SK-N-DZ (cell line): ENCODE measurements at regions not wholly inside any gene's neighbourhood (a gene's known extent, or its start where the extent isn't known, plus 50 kb on each side); places are given as distances from the start of the nearest gene placed in this dataset.
A peak's percentile ranks its signal among the peaks of the same experiment; 100 is the strongest.

Source experiments
- DNase-seq: peaks from one replicate; pipeline ENCODE4 v3.0.0-alpha.2; 2015; ENCODE audit warnings: low spot score

DNA sequence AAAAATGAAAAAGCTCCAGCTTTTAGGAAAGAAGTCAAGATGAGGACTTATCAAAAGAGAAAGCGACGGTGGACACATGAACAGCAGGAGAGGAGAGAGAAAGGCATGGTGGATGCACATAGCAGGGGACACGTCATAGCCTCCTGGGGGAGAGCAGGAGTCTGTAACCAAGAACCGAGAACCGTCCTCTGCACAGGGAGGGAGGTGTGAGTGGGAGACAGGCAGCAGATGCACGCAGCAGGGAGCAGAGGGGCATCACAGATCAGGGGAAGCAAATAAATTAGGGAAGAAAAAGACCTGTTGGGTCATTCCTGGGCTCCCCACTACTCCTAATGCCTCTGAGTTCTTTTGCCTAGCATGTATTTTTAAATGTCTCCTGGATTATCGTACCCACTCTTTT is 138.1 kb upstream of the RMST start:
- DNase-seq: no peak

DNA sequence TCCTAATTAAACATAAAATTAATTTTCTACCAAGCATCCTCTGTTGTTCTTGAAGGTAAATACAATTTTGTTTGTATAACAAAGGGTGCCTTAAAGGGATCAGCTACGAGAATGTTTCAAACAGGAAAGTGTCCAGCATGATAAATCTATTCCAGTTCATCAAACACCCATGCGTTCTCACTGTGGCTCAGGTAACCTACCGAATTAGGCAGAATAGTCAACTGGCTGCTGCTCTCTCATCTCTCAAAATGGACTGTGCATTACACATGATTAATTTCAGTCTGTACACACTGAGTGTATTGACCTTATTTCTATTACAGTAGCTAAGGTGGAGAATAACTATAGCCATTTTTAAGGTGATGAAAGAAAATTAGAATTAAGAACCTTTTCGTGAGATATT is 127.5 kb upstream of the RMST start:
- no peak for DNase-seq

DNA sequence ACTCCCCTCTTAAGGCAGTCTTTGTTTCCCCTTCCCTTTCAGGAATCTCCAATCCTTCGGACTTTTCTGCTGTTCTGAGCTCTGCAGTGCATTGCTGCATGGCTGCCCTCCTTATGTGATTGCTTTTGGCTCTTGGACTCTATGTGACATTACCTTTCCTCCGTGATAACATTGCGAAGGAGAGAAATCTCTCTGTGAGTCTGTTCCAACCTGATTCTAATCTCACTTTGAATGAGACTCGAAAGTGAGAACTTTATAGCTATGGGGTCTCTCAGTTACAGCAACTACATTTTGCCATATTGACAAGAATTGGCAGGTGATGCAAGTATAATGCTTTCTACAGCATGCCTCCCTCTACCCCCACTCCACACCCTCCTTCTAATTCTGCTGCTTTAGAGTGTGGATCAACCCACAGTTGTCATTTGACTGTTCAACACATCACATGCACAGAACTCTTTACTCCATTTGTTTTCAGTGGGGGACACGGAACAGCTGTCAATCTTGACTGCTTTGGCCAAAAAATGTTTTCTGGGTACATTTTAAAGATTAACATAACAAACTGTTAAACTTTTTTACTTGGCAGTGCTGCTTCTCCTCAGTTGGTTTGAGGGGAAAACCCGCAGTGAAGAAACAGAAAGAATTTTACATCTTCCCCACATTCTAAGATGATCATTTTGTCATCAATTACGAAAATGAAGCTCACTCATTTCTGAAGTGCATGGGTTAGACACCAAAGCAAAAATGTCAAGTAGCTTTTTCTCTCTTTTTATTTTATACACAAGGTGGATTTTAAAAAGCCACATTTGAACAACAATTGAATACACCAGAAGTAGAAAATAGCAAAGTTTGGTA is 125.5 kb upstream of the RMST start:
- DNase-seq: no peak

DNA sequence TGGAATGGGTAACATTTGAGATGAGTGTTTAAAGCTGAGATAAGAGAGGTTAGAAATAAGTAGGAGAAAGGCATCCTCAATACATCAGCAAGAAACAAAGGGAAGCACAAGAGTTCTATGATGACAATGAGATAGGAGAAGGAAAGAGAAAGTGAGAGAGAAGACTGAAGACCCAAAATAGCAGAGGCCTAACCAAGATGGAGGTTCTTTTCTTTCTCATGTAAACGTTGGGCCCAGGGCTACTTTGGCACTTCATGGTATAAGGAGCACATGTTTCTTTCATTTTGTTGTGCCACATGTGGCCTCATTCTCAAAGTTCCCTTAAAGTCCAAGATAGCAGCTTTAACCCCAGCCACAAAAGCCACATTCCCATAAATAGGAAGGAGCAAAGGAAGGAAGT is 120.5 kb upstream of the RMST start:
- no peak for DNase-seq

DNA sequence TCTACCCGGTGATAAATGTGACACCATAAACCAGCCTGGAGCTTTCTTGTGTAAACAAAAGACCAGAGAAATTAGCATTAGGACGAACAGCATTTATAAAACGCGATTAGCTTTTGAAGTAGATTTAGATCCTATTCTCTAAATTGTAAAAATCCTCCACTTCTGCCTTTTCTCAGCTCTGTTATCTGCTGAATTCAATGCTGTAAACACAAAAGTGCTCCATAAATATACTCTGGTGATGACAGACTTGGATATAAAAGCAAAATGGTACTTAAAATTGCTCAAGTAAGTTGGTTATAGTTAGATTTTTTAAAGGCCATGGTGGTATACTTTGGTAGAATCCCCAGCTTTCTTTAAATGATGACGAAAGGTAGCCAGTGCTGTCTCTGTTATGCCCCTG is 114.6 kb upstream of the RMST start:
- DNase-seq: no peak

DNA sequence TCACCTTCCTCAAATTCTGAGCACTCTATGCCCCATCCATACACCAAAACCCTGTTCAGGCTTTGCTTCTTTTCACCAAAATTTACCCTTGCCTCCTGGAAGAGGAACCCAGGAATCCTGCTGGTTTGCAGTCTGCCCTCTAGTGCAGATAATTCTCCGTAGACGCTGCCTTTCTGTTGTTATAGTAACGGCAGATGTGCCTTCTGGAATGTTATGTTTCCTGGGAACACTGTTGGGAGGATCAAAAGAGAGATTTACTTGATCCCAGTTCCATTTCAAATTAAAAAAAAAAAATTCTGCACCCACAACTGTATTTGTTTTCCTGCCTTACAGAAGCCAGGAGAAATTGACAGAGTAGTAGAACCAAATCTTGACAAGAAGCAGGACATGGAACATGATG is 104.2 kb upstream of the RMST start:
- DNase-seq: no peak

DNA sequence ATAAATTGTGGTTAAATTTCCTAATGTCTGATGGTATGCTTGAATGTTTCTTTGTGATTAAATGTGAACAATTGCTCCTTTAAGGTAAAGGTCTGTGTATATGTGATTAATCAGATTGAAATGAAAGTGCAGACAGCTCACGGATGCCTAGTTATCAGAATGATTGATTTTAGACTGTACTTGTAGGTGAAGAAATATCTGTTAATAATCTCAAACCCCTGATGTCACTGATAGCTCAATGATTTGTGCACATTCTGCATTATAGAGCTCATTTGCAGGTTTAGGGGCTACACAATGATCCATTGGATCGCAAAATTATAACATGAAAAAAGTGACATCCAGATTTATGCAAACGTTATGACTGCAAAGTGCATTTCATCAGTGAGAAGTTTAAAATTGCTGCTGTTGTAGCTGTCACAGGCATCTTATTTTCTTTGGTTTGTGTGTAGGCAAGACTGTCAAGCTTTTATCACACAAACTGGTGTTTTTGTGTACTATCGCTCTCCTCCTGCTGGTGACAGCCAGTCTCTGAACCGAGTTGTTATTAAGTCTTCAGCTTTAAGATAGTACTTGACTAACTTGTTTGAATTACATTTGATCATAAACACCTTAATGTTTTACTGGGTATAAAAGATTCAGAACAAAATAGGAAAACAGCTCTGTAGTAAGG is 103.4 kb upstream of the RMST start:
- no peak for DNase-seq

DNA sequence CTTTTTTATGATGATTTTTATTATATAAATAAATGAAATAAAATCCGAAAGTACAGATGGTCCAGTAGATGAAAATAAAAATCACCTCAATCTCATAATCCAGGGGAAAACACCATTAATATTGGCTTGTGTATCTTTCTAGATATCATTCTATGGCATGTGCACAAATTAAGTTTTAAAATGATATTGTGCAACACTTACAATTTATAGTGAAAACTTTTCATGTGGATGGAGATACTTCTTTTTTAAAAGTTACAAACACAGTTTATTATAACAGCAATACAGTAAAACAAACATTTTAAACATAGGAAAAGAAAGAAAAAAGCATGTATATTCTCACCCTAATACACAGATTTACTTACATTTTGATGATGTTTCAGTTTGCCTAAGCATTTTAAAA is 98.9 kb upstream of the RMST start:
- DNase-seq: no peak

DNA sequence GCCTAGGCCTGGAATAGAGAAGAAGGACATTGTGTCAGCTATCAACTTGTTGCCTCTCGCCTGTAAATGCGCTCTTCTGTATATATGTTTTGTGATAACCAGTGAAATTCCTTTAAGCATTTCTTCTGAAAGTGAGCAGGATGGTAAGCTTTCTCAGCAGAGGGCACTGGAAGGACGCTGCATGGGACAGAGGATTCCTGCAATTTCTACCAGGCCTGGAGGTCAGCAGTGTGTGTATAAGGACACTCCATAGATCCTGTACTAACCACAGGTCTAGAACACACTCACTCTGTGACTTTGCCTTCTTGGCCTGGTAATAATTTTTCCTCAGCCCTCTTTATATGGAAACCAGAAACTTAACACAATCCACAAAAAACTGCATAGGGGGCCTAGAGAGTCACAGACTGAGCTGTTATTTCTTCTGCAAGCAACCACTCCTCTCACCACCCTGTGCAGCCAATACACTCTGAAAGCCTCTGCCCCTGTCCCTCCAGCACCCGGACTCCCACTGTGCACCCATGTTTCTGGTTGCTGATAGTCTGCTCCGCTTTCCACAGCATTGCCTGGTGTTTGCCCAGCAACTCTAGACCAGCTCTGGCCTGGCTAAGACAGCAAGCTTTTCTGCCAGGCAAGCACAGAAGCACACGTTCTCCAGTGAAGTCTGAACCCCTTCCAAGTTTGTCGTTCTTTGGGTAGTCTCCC is 94.0 kb upstream of the RMST start:
- DNase-seq: no peak

DNA sequence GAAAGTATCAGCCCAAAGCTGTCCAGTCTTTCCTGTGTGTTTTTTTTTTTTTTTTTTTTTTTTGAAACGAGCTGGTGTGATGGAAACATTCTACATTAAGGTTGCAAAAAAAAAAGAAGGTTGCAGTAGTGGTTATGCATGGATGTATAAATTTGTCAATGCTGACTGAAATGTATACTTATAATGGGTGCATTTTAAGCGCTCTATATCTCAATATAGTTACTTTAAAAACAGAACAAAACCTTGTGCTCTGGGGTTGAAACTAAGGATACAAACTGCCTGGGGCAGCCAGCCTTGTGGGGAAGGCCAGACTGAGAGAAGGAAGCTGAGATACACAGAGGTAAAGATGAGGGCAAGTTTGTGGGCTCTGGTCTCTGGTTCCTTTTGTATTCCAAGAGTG is 87.3 kb upstream of the RMST start:
- no peak for DNase-seq

DNA sequence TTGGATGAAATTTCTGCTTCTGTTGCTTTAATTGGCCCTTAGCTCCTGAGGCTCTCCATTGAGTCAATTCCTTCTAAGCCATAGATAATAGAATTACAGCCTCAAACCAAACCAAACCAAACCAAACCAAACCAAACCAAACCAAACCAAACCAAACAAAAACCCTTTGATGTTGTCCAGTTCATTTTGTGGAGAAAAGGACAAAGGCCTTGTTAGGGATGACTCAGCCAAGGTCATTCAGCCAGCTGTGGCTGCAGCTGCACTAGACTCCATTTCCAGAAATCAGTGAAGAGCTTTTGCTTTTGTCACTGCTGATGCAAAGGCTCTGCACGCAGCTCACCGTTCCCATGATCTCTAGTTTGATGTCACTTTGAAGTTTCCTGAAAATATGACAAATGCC is 82.2 kb upstream of the RMST start:
- no peak for DNase-seq

DNA sequence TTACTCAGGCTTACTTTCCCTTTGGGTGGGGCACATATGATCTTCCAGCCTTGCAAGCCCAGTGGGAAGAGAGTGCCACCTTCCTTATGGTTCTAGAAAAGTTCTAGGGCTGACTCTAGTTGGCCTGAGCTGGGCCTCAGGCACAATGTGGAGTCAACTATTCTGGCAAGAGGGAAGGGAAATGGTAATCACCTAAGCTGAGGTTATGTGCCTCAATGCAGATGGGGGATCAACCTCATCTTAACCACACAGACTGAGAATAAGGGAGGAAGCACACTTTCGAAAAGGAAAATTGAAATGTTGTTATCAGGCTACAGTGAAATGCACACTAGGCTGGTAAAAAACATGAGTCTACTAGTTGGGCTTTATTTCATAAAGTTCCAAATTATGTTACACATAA is 77.5 kb upstream of the RMST start:
- no peak for DNase-seq

DNA sequence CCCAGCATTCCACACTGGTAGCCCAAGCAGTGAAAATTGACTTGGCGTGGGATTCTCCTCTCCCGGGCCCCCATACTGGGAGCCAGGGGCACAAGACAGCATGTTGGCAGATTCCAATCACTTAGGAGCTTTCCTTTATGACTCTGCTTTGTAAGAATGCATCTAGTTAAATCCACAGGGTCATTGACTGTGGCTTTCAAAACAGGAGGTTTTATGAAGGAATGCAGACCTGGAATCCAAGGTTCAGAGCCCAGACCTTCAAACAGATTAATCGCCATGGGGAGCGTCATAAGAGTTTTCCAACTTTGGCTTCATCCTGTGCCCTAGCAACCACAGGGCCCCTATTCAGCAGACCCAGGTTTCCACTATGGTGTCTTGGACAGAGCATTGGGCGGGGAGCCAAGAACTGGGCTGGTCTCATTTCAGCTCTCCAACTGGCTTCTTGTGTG is 76.4 kb upstream of the RMST start:
- DNase-seq: no peak

DNA sequence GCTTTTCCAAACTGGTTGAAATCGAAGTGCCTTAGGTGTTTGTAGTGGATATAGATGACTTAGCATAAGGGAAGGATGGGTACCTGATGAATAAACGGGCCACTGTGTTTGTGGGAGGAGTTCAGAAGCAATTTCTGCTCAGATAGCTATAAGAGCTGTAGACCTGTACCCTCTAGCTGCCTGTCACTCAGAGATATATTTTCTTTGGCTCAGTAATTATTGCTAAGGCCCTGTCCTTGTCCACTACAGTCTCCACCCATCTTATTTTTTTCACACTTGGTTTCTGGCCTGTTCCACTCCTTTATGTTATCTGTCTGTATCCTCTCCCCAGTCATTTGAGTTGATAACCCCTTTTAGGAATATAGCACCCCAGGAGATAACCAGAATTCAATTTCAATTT is 74.8 kb upstream of the RMST start:
- DNase-seq: no peak

DNA sequence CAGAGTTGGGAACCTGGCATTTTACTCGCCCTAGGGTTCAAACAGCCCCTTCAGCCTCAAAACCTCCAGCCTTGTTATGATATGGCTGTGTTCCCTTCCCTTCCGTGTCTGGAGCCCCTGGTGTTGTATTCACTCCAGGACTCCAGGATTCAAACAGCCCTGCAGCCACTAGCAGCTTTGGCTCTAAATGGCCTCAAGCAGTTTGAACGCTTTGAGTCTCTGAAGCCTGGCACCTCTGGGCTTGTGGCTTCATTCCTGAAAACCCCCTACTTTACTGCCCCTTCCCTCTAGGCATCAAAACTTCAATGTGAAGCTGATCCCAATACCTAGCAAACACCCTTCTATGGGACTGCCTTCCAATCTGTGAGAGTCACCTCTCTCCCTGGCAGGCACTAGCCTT is 67.9 kb upstream of the RMST start:
- DNase-seq: no peak

DNA sequence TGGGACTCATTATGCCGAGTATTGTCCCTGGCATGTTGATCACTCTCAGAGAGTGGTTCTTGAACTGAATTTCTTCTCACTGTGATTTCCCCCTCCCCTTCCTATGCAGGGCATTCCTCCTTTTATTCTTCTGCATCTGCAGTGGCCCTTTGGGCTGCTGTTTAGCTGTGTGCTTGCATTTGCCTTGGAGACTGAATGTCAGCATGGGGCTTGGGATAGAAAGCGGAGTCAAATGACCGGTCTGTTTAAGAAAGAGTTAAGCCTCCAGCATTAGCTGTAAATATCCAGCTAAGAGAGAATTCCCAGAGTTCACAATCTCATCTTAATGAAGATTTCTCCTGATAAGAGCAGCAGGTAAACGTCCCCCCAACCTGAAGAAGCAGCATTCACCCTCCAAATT is 65.6 kb upstream of the RMST start:
- no peak for DNase-seq

DNA sequence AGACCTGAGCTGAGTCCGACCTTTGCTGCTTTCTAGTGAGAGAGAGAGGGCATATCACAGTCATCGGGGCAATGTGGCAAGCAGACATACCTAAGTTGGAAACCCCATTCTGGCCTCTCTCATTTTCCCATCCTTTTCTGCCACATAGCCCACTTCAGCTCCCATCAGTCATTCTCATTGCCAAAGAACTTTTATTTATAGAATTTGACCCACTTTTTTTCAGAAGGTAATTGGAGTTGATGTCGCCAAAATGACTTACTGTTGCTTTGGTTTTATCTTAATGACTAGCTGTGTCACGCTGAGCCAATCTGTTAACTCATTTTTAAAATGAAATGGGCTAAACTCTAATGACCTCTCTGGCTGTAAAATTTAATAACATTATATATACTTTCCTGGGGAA is 63.9 kb upstream of the RMST start:
- no peak for DNase-seq

DNA sequence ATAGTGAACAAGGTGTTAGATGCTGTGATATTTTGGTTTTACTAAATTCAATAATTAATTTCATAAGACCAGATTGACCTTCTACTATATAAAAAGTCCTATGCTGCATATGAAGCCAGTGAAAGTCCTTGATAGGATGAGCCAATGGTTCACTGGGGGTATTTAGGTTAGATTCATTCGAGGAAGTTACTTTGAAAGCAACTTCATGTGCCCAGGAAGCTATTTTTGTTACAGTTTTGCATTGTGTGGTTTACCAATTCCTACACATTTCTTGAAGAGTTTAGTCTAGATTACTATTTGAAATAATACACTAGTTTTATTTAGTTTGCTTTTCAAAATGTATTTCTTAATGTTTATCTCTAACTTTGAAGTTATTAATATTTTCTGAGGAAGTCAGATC is 58.5 kb upstream of the RMST start:
- DNase-seq: no peak

DNA sequence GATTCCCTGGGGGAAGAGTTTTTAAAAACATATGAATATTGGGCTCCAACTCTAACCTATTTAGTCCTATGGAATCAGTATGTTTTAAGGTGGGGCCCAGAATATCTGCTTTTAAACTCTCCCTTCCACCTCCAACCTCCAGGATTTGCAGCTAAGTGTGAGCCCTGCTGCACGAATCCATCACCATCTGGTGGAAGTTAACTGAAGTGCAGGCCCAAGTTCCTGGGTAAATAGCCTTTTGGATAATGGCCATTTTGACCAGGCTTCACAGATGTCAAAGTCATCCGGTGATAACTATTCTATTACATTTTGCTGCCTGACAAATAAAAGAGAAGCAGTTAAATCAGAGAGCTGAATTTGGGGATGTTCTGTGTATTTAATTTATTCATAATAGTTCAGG is 58.1 kb upstream of the RMST start:
- peak; percentile 45 for DNase-seq

DNA sequence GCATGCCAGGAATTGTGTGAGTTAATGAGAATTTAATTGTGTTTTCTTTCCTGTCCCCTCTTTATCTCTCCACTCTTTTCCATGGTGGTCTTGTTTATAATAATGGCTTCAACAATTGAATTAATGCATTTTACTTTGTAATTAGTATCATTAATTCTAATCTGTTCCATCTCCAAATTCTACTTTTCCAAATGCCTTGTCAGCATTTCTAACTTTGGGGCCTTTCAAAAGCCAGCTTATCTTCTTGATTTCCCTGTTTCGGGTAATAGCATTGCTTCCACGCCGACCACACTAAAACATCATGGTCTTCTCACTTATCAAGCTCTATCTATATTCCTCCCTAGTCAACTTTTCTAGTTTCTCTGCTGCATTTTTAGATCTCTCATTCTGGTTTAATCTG is 54.2 kb upstream of the RMST start:
- DNase-seq: no peak

DNA sequence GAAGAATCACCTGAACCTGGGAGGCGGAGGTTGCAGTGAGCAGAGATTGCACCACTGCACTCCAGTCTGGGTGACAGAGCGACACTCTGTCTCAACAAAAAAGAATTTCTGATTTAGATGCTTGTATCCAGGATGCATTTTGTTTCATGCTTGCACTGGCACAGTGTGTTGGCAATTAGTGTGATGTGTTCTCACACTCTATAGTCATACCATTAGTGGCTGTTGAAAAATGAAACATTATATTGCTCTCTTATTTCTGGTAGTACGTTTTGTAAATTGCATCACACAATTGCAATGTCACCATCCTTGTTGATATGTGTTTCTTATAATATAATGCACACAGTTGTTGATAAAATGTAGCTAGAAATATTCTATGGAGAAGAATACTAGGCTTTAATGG is 51.3 kb upstream of the RMST start:
- no peak for DNase-seq
